ENCODE measurements at regions not wholly inside any gene's neighbourhood (a gene's known extent, or its start where the extent isn't known, plus 50 kb on each side); places are given as distances from the start of the nearest gene placed in this dataset.

- no peak for DNase-seq
Observed at GRCh38 chr18:11307716-11308115, 158.3 kb upstream of the PIEZO2 start.

- no peak for DNase-seq
Observed at GRCh38 chr18:11305507-11305906, 156.1 kb upstream of the PIEZO2 start.

GRCh38 chr18:11304928-11305327, 155.6 kb upstream of the PIEZO2 start:
- no peak for DNase-seq

GRCh38 chr18:11296946-11297345, 147.6 kb upstream of the PIEZO2 start:
- no peak for DNase-seq

- DNase-seq, result no peak
Observed at GRCh38 chr18:11293794-11294193, 144.4 kb upstream of the PIEZO2 start.

- DNase-seq, result no peak
Observed at GRCh38 chr18:11290786-11291185, 141.4 kb upstream of the PIEZO2 start.

GRCh38 chr18:11289248-11289647, 139.9 kb upstream of the PIEZO2 start:
- no peak for DNase-seq

- DNase-seq, result no peak
Observed at GRCh38 chr18:11288401-11288800, 139.0 kb upstream of the PIEZO2 start.

GRCh38 chr18:11286431-11286830, 137.1 kb upstream of the PIEZO2 start:
- DNase-seq, result no peak

- no peak for DNase-seq
Observed at GRCh38 chr18:11284811-11285210, 135.4 kb upstream of the PIEZO2 start.

- DNase-seq, result no peak
Observed at GRCh38 chr18:11284349-11284748, 135.0 kb upstream of the PIEZO2 start.

- no peak for DNase-seq
Observed at GRCh38 chr18:11283479-11284161, 134.3 kb upstream of the PIEZO2 start.

- no peak for DNase-seq
Observed at GRCh38 chr18:11279461-11279860, 130.1 kb upstream of the PIEZO2 start.

GRCh38 chr18:11276678-11277077, 127.3 kb upstream of the PIEZO2 start:
- DNase-seq, result no peak

GRCh38 chr18:11274144-11274794, 124.9 kb upstream of the PIEZO2 start:
- no peak for DNase-seq

- DNase-seq, result no peak
Observed at GRCh38 chr18:11272516-11272915, 123.1 kb upstream of the PIEZO2 start.

GRCh38 chr18:11271954-11272353, 122.6 kb upstream of the PIEZO2 start:
- DNase-seq, result no peak

GRCh38 chr18:11269257-11269656, 119.9 kb upstream of the PIEZO2 start:
- DNase-seq, result no peak

- no peak for DNase-seq
Observed at GRCh38 chr18:11268741-11269233, 119.4 kb upstream of the PIEZO2 start.

- no peak for DNase-seq
Observed at GRCh38 chr18:11268153-11268552, 118.8 kb upstream of the PIEZO2 start.

- no peak for DNase-seq
Observed at GRCh38 chr18:11266781-11267480, 117.6 kb upstream of the PIEZO2 start.

GRCh38 chr18:11261486-11261885, 112.1 kb upstream of the PIEZO2 start:
- no peak for DNase-seq

GRCh38 chr18:11260961-11261461, 111.6 kb upstream of the PIEZO2 start:
- no peak for DNase-seq
